GM12892 (cell line): ENCODE measurements at regions not wholly inside any gene's neighbourhood (a gene's known extent, or its start where the extent isn't known, plus 50 kb on each side); places are given as distances from the start of the nearest gene placed in this dataset.

ENCODE experiments used
- POLR2A ChIP-seq: IDR thresholded peaks from 2 replicates; pipeline ENCODE4 v1.6.1; 2011; ENCODE audit warnings: low read depth, low read length, control low read depth
- POLR2AphosphoS5 ChIP-seq: IDR thresholded peaks from 2 replicates; pipeline ENCODE4 v1.6.1; 2011; ENCODE audit warnings: low read depth, low read length, control low read depth
- TAF1 ChIP-seq: IDR thresholded peaks from 2 replicates; pipeline ENCODE4 v1.6.1; 2011; ENCODE audit warnings: low read depth, mild to moderate bottlenecking, control low read depth, low read length, borderline replicate concordance

DNA sequence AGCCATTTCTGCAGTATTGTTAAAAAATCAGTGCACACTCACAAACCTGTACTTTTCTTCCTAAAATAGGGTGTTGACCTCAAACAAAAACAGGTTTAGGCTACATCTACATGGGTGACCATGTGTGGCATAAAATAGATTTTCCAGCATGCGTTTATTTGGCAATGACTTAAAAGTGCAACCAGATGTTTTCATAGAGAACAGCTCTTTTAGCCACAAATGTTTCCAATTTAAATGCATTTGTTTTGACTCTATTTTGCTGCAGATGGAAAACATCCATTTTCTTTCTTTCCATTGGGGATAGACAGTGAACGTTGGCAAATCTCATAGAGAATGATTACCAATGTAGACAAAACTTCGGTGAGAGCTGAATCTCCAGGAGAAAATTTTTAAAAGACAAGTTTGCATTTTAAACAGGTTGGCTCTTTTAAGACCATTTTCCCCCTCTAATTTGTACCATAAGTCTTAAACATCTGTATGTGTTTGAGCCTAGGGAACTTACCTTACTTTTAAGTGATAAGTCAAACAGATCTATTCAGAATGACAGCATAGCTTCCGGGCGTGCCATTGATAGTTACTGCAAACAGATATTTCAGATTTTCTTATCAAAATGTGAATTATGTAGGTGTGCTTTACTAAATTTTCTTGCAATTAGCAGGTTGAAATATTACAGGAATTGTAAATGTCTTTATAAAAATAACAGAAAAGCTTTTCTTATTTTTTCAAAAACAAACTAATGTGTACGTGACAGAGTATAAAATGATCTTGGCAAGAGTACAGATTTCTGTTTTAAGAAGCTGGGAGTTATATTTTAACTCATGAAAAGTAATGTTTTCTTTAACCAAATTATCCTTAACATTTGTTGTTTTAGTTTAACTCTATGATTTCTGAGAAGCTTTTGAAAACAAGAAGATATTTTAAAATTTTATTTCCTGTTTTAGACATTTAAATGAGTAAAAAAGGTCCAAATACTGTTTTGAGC, 144.9 kb downstream of the HGF start:
- no peak for TF ChIP-seq TAF1
- TF ChIP-seq POLR2A = no peak
- TF ChIP-seq POLR2AphosphoS5 = no peak
